NCI-H2171 treated with DMSO at 0.1 percent for 48 hours (cell line): ENCODE measurements at regions not wholly inside any gene's neighbourhood (a gene's known extent, or its start where the extent isn't known, plus 50 kb on each side); places are given as distances from the start of the nearest gene placed in this dataset.

ENCODE experiments used
- DNase-seq: peaks from one replicate; lab custom pipeline; 2025; lab: John Stamatoyannopoulos, UW

- no peak for DNase-seq
These were observed 350.4 kb downstream of the SPRY1 start for GRCh38 chr4:123747016-123747415.

GRCh38 chr4:123748806-123749205, 352.2 kb downstream of the SPRY1 start:
- no peak for DNase-seq

- DNase-seq, result no peak
These were observed 352.8 kb downstream of the SPRY1 start for GRCh38 chr4:123749383-123749782.

DNA sequence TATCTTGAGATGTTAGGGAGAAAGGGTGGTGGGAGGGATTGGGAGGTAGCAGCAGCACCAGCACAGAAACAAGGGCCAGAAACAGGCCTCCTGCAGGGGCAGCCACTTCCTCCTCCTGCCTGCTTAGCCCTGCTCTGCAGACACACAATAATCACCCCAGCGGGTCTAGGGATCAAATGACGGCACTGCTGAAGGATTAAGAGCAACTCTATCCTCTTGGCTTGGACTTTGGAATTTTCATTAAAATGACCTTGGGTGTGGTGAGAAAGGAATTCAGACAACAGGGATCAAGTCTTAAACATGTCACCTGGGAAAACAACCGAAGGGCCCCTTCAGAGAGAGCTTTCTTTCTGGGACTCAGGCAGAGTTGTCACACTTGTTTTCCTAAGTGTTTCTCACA, 353.4 kb downstream of the SPRY1 start:
- DNase-seq, result no peak

DNA sequence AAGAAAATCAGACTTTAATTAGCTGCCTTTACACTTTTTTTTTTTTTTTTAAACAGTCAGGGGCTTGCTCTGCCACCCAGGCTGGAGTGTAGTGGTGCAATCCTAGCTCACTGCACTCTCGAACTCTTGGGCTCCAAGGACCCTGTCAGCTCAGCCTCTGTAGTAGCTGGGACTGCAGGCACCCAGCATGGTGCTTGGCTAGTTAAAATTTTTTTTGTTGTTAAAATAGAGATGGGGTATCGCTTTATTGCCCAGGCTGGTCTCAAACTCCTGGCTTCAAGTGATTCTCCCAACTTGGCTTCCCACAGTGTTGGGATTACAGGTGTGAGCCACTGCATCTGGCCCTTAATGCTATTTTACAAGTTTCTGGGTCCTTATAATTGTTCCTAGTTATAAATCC, 359.1 kb downstream of the SPRY1 start:
- DNase-seq, result no peak

GRCh38 chr4:123767806-123768205, 371.2 kb downstream of the SPRY1 start:
- DNase-seq, result no peak

DNA sequence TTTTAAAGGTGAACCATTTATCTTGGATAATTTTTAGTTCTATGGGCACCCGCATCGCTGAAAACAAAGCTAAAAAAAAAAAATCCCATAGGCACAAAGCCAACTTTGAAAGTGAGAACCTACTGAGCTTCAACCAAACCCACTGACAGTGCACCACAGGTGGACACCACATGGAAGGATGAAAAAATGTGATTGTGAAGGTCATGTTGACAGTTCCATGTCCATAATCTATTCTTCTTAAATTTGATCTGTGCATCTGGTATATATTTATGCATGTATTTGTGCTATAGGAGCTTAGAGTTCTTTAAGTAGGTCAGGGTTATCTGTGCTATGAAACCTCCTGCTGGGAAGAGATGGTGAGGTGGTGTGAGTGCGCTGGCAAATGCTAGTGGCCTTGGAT, 374.3 kb downstream of the SPRY1 start:
- DNase-seq, result no peak

- no peak for DNase-seq
These were observed 379.7 kb downstream of the SPRY1 start for GRCh38 chr4:123776267-123776666.

DNA sequence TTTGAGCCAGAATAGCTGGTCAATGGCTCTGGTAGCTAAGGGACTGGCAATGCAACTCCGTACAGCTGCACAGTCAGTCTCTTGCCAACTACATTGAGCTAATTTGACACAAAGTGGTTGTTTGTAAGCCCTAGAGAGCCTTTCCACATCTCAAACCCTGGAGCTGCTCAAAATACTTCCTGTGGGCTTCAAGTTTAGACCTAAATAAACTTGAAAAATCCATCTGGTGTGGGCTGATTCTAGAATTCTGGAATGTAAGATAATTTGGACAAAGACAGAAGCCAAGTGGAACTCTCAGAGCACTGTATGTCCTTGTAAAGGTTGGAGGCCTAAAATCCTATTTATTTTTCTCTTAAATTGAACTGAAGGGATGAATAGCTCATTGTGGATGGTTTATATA, 380.8 kb downstream of the SPRY1 start:
- no peak for DNase-seq

GRCh38 chr4:123783151-123783790, 386.7 kb downstream of the SPRY1 start:
- no peak for DNase-seq

- no peak for DNase-seq
These were observed 387.3 kb downstream of the SPRY1 start for GRCh38 chr4:123783921-123784320.

DNA sequence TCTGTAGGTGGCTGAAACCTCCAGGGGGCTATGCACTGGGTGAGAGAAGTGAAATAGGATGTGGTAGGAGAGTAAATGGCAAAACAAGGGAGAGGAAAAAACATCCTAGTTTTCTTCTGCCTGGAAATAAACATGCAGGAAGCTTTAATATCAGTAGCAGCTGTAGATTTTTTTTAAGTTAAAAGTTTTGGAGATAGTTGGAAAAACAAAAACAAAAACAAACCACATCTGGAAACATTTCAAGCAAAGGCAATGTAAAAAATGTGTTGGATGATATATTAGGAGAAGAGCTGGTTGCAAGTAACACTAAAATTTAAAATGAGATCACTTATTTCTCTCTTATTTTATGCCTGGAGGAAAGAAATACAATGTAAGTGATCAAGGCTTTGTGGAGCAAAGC, 388.0 kb downstream of the SPRY1 start:
- DNase-seq, result no peak

- DNase-seq, result no peak
These were observed 388.9 kb downstream of the SPRY1 start for GRCh38 chr4:123785538-123785937.

- no peak for DNase-seq
These were observed 389.7 kb downstream of the SPRY1 start for GRCh38 chr4:123786163-123786915.

DNA sequence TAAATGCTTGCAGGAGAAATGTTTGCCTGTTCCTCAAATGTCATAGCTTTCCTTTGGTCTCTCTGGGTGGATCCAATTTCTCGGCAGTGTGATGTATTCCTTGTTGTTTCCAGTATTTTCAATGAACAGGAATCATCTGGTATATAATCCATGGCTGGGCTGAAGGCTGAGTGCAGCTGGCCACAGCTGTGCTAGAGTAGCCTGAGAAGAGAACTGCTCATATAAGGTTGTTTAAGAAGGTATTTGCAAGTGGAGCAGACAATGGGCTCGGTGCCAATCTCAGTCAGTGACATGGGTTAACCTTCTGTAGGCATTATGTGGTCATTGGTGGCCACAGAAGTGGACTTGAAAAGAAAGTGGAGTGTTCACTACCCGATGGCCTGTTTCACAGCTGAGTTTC, 390.3 kb downstream of the SPRY1 start:
- no peak for DNase-seq

DNA sequence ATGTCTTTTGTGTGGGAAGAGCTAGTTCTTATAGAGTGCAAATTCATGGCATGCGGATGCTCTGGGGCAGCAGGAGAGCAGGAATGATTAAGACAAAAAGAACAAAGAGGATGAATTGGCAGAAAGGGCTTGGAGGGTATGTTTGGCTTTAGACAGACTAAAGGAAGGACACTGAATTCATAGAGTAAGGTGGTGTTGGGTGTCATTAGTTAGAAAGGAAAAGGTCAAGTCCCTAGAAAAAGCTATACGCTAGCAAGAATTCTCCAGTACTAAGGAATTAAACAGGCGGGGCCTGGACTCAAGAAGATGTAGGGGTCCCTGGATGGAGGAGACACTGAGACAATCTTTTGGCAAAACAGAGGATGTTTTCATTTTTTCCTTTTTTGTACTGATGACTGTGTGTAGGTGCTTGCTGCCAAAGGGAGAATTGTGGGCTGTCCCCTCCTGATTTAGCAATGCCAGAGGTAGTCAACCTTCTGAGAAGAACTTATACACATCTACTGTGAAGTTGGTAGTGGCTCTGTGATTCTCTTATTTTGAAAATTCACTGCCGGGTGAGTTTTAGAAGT, 391.0 kb downstream of the SPRY1 start:
- DNase-seq, result no peak

DNA sequence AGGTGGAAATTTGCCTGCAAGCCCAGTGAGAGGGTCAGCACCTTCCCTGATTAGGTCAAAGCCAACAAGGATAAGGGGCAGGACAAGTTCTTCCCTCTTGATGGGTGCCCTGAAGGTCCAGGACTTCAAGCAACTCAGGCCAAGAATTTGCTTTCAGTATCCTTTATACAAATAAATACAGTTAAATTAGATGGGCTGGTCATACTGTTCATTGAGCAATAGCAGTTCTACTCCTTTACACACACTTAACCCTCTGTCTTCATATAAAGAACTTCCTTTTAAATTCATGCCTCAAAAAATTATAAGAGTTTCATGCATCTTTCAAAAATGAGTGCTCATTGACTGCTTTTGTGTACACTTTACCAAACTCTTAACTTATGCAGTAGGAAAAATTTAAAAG, 392.0 kb downstream of the SPRY1 start:
- no peak for DNase-seq

- DNase-seq, result no peak
These were observed 394.1 kb downstream of the SPRY1 start for GRCh38 chr4:123790681-123791080.

GRCh38 chr4:123802082-123802645, 405.6 kb downstream of the SPRY1 start:
- DNase-seq, result no peak

GRCh38 chr4:123802933-123803332, 406.3 kb downstream of the SPRY1 start:
- no peak for DNase-seq

DNA sequence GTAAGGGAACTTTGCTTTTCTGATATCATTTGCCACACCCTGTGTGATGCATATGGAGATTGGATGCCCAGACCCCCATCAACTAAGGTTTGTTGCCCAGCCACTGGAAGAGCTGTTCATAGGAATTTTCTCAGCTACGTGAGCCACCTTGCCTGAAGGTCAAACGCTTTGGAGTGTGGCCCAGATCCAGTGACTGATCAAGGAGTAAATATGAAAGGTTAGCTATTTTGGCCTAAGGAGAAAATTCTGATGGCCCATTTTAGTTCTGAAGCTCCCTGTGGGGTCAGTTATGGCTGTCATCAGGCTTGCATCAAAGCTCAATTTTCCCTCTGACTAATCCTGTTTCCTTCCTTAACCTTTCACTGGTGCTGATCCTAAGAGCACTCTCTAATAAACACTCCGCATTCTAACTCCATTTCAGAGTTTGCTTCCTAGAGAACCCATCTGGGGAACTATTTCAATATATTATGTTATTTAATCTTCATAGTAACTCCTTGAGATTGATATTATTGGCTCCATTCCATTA, 407.7 kb downstream of the SPRY1 start:
- DNase-seq, result no peak

DNA sequence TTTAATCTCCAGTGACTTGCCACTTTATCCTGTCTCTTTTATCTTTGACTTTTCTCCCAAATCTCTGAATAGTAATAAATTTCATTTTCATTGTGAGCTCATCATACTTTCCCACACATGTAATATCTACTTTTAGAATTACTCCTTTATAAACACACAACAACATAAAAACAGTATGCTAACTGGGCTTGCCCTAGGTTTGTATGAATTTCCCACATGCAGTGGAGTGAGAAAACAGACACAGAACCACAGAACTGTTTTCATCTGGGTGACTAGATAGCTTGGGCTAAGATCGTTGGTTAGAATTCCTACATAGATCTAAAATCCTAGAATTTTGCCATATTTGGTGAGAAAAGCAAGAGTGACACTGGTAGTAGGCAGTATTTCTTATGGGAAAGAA, 409.5 kb downstream of the SPRY1 start:
- DNase-seq, result no peak

GRCh38 chr4:123807187-123807586, 410.6 kb downstream of the SPRY1 start:
- no peak for DNase-seq
